ENCODE measurements at regions not wholly inside any gene's neighbourhood (a gene's known extent, or its start where the extent isn't known, plus 50 kb on each side); places are given as distances from the start of the nearest gene placed in this dataset.
"Not testable (repeated sequence)": the region's sequence is repeated elsewhere in the genome, so short reads cannot be mapped to it uniquely, and the experiment has no call there.

GRCh38 chr2:210917465-210917864 lies 361.1 kb downstream of the CPS1 start:
- H3K4me3 Mint-ChIP-seq: no peak overlapping the region

DNA sequence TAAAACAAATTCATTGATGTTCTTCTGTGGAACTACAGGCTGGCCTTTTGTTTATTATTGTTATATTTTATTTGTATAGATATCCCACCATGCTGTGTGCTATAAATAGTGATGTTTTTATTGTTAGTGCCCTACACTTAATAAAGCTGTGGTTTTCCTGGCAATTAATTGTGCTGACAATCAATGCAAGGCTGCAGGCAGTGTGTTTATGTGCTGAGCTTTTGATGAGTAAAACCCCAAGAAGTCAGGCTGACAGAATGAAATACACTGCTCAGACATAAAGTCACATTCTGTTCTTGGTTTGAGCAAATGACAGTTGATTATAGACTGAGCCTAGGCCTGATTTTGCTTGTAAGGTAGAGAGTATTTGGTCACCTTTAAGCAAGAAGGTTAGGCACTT lies 362.7 kb downstream of the CPS1 start:
- H3K4me3 Mint-ChIP-seq: no peak overlapping the region

More at GRCh38 chr2:210917465-210917864, 361.1 kb downstream of the CPS1 start:
- peaks cover 9% of the 10 kb centered on the region for H3K9me3 Mint-ChIP-seq
- no peak overlapping the region for H3K27ac Mint-ChIP-seq
- TF ChIP-seq CTCF (IDR thresholded peaks at IDR 0.05; ENCODE audit: unreplicated experiment in 3 of 3): no peak
- no peaks in the 10 kb centered on the region for H3K27me3 Mint-ChIP-seq (ENCODE audit: low read depth)
- H3K4me1 Mint-ChIP-seq: peaks cover 19% of the 10 kb centered on the region
- H3K36me3 Mint-ChIP-seq (ENCODE audit: low read depth): peaks cover 4% of the 10 kb centered on the region

DNA sequence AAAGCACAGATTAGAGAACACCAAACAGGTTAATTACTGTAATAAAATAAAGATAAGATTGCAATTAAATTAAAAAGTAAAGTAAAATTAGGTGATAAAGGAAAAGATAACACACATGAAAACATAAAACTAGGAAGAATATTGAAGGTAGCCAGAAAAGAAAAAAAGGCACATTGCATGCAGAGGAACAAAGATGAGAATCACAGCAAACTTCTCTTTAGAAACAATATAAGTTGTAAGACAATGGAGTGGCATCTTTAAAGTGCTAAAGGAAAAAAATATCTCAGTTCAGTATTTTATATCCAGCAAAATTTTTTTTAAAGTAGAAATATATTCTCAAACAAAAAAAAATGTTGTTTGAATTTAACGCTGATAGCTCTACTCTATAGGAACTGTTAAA lies 366.0 kb downstream of the CPS1 start:
- no peak for TF ChIP-seq CTCF (IDR thresholded peaks at IDR 0.05; ENCODE audit: unreplicated experiment in 3 of 3)
- no peaks in the 10 kb centered on the region for H3K27me3 Mint-ChIP-seq (ENCODE audit: low read depth)
- no peak overlapping the region for H3K27ac Mint-ChIP-seq
- H3K36me3 Mint-ChIP-seq (ENCODE audit: low read depth): peaks cover 4% of the 10 kb centered on the region
- H3K9me3 Mint-ChIP-seq: peaks cover 9% of the 10 kb centered on the region
- H3K4me3 Mint-ChIP-seq: no peak overlapping the region
- no peaks in the 10 kb centered on the region for H3K4me1 Mint-ChIP-seq

More for the DNA sequence above, 362.7 kb downstream of the CPS1 start:
- no peak overlapping the region for H3K27ac Mint-ChIP-seq
- peaks cover 19% of the 10 kb centered on the region for H3K4me1 Mint-ChIP-seq
- peaks cover 9% of the 10 kb centered on the region for H3K9me3 Mint-ChIP-seq
- TF ChIP-seq CTCF (IDR thresholded peaks at IDR 0.05; ENCODE audit: unreplicated experiment in 3 of 3): no peak
- H3K27me3 Mint-ChIP-seq (ENCODE audit: low read depth): no peaks in the 10 kb centered on the region
- H3K36me3 Mint-ChIP-seq (ENCODE audit: low read depth): peaks cover 4% of the 10 kb centered on the region

DNA sequence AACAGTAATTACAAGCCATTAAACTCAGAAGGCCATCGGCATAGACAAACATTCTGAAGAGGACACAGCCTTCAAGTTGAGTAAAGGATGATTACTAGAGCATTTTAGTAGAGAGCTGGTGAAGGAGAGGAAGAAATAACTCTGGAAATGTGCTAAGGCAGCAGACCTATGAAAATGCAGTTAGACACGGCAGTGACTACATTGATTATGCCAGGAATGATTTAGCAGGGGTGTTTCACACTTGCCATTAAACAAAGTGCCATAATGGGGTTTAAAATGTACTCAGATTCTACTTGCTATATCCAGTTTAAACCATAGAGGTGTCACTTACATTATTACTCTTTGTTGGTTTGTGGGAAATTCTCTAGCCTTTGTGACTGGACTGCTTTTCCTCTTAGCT lies 372.3 kb downstream of the CPS1 start:
- no peaks in the 10 kb centered on the region for H3K9me3 Mint-ChIP-seq
- H3K27ac Mint-ChIP-seq: no peak overlapping the region
- H3K36me3 Mint-ChIP-seq (ENCODE audit: low read depth): no peaks in the 10 kb centered on the region
- H3K4me3 Mint-ChIP-seq: no peak overlapping the region
- no peak for TF ChIP-seq CTCF (IDR thresholded peaks at IDR 0.05; ENCODE audit: unreplicated experiment in 3 of 3)
- H3K27me3 Mint-ChIP-seq (ENCODE audit: low read depth): no peaks in the 10 kb centered on the region
- H3K4me1 Mint-ChIP-seq: peaks cover 5% of the 10 kb centered on the region

DNA sequence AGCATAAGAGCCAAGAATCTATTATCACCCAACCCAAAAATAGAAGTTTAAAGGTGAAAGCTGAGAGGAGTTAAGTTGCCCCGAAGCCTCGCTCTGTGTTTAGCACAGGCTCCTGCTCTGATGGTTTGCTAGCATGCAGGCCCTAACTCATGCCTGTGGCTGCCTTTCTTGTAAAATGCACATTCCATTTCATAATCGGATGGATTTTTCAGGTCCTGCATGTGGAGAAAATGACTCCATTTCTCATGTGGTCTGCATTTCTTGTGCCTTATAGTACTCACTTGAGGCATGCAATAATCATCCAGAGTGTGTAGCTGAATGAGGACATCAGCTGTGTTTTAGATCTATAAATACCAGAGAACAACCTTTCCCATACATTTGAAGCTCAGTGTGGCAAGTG lies 381.8 kb downstream of the CPS1 start:
- no peak for TF ChIP-seq CTCF (IDR thresholded peaks at IDR 0.05; ENCODE audit: unreplicated experiment in 3 of 3)
- H3K36me3 Mint-ChIP-seq (ENCODE audit: low read depth): no peaks in the 10 kb centered on the region
- no peak overlapping the region for H3K4me3 Mint-ChIP-seq
- H3K27me3 Mint-ChIP-seq (ENCODE audit: low read depth): no peaks in the 10 kb centered on the region
- H3K4me1 Mint-ChIP-seq: no peaks in the 10 kb centered on the region
- peaks cover 4% of the 10 kb centered on the region for H3K9me3 Mint-ChIP-seq
- no peak overlapping the region for H3K27ac Mint-ChIP-seq

GRCh38 chr2:210946395-210946794 lies 390.0 kb downstream of the CPS1 start:
- H3K4me1 Mint-ChIP-seq: no peaks in the 10 kb centered on the region
- H3K36me3 Mint-ChIP-seq (ENCODE audit: low read depth): no peaks in the 10 kb centered on the region
- H3K9me3 Mint-ChIP-seq: no peaks in the 10 kb centered on the region
- TF ChIP-seq CTCF (IDR thresholded peaks at IDR 0.05; ENCODE audit: unreplicated experiment in 3 of 3): no peak
- H3K27ac Mint-ChIP-seq: no peak overlapping the region
- no peak overlapping the region for H3K4me3 Mint-ChIP-seq
- no peaks in the 10 kb centered on the region for H3K27me3 Mint-ChIP-seq (ENCODE audit: low read depth)

- not testable (repeated sequence) for H3K27me3 Mint-ChIP-seq (ENCODE audit: low read depth); H3K4me1 Mint-ChIP-seq; H3K4me3 Mint-ChIP-seq; H3K36me3 Mint-ChIP-seq (ENCODE audit: low read depth); H3K27ac Mint-ChIP-seq; H3K9me3 Mint-ChIP-seq
Measured at GRCh38 chr2:210950434-210951060, 394.1 kb downstream of the CPS1 start.
